Activated naive CD4-positive, alpha-beta T cell treated with anti-CD3 and anti-CD28 coated beads, Interleukin-2, amount 50 U/mL, for 16 hours (primary cell): ENCODE measurements at regions not wholly inside any gene's neighbourhood (a gene's known extent, or its start where the extent isn't known, plus 50 kb on each side); places are given as distances from the start of the nearest gene placed in this dataset.

Experiments
- DNase-seq: peaks from one replicate; pipeline ENCODE4 v3.0.0-alpha.2; 2020

GRCh38 chr6:155968921-155969320, 513.3 kb upstream of the NOX3 start:
- DNase-seq: no peak

DNA sequence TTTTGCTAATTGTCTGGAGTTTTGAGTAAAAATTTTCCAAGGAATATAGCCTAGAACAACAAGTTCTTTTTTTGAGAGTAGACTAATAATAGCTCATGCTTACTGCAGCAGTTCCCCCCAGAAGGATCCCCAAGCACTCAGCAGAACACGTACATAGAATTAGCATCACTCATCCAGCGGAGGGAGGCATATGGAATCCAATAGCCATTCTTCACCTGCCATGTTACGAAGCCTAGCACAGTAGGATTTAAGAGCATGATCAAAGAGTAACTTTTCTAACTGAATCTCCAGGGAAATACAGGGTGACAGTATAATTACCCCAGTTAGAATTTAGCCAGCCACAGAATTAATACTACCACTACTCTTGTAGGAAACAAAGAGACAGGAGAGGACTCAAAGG, 511.7 kb upstream of the NOX3 start:
- no peak for DNase-seq

DNA sequence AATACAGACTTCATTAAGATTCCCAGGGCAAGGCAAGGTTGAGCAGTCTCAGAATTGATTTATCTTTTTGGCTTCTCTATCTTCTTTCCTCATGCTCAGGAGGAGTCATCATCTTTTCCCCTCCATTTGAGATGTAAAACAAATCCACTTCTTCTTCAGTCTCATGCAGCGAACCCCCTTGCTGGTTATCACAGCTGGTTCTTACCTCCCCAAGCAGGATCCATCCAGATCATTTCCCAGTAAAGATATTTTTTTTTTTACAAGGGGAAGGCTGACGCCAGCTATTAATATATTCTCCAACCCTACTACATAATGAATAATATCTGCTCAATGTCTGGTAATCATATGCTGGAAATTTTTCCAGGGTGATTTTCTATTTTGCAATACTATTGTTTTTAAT, 508.9 kb upstream of the NOX3 start:
- no peak for DNase-seq

DNA sequence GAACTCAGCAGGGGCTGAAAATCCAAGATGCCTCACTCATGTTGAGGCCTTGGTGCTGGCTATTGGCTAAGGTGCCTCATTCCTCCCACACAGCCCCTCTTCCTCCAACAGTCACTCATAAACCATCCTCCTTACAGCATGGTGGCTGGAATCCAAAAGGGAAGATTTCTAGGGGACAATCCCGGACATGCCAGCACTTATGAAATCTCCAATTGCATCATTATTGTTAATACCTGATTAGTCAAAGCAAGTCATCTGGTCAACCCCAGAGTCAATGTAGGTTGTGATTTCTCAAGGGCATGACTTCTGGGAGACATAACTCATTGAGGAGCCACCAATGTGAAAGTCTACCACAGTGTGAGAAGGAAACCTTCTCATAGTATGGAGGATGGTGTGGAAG, 506.6 kb upstream of the NOX3 start:
- no peak for DNase-seq

GRCh38 chr6:155959898-155960495, 504.4 kb upstream of the NOX3 start:
- no peak for DNase-seq

DNA sequence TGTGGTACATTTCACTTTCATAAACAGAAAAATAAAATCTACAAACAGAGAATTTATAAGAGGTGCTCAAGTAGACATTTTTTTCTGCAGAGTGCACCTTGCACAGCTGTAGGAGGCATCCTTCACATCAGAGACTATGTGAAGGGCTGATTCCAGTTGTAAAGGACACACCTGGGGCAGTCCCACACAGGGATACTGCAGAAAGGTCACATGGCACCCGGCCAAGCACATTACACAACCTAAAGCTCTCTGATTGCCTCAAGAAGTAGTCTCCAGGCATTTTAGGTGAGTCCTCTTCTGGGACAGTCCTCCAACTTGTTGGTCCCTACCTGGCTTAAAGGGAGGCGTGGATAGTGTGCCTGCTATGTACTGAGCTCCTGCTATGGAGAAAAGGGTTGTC, 502.9 kb upstream of the NOX3 start:
- DNase-seq: no peak

GRCh38 chr6:155955038-155955437, 499.4 kb upstream of the NOX3 start:
- DNase-seq: no peak

DNA sequence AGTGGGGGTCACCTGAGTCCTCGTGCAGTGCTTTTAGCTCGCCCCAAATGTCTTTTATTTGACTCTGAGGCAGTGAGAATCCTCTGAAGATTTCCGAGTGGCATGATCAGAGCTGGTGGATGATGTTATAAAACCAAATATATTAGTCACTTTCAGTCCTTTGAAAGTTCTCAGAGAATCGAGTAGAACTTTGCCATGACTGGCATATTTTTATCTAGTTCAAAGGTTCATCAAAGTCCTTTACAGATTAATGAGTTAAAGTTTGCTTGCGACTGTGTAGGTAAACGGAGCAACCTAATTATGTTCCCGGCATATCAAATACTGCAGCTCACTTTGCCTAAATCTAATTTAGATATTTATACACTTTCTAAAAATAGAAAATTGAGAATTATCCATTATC, 498.5 kb upstream of the NOX3 start:
- DNase-seq: no peak

DNA sequence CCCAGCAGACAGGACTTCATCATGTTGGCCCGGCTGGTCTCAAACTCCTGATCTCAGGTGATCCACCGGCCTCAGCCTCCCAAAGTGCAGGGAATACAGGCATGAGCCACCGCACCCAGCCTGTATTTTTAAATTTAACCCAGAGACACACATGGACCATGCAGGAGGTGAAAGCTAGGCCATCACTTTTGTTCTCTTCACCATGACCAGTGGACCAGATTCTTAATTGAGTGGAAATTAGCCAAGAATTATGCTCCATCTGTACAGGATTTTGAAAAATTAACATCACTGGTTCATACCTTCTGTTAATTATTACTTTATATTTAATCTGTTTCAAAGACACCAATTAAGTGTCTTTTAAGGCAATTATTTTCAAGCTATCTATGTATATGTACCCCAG, 493.6 kb upstream of the NOX3 start:
- DNase-seq: no peak

GRCh38 chr6:155946860-155947259, 491.2 kb upstream of the NOX3 start:
- no peak for DNase-seq

DNA sequence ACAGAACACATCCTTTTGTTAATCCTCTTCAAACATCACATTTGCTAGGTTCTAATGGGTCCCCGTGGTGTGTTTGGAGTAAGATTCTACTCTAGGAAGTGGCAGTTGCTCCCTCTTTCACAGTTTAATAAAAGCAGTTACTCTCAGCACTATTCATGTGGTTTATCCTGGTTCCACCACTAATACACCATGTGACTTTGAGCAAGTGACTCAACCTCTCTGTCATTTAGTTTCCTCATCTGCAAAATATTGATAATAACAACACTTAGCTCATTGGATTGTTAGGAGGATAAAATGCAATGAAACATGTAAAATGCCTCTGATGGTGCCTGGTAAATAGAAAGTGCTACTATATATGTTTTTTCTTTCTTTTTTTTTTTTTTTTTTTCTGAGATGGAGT, 488.0 kb upstream of the NOX3 start:
- no peak for DNase-seq

DNA sequence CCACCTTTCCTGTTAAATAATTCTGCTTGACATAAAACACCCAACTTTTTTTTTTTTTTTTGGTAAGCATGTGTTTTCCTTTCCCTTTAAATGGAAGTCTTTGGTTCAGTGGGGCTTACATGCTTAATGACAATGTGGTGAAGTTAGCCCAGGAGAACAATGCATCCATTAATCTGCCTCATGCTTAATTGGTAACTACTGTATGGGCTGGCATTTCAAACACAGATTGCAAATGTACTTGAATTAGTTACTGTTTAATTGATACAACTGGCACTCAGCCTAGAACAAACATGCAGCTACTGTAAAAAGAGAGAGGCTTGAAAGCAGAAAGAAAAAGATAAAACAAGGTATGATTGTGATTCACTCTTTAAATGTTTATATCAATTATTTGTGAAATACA, 483.6 kb upstream of the NOX3 start:
- no peak for DNase-seq

DNA sequence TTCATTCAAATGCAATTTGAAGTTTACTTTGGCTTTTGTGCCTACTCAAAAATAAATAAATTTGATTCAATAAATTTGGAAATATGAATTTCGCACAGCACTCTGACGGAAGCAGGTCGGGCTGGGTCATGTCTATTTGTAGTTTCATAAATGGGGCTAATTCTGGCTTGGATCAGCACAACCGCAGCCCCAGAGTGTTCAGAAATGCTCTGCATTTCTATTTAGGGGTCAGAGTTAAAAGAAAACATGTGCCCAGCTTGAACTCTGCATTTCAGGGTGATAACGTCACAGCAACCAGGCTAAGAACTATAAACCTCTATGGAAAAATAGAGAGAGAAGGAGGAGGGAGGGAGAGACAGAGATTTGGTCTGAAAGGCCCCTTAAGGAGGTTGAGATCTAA, 480.9 kb upstream of the NOX3 start:
- no peak for DNase-seq

GRCh38 chr6:155936127-155936526, 480.5 kb upstream of the NOX3 start:
- DNase-seq: no peak

GRCh38 chr6:155916846-155917624, 461.4 kb upstream of the NOX3 start:
- DNase-seq: no peak

GRCh38 chr6:155915651-155916050, 460.0 kb upstream of the NOX3 start:
- DNase-seq: no peak

DNA sequence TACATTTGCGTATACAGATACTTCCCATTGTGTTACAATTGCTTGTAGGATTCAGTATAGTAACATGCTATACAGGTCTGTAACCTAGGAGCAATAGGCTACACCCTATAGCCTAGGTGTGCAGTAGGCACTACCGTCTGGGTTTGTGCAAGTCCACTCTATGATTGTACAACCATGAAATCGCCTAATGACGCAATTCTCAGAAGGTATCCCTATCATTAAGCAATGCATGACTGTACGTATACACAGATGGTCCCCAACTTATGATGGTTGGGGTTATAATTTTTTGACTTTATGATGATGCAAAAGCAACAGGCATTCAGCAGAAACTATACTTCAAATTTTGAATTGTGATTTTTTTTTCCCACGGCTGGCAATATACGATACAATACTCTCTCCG, 458.2 kb upstream of the NOX3 start:
- DNase-seq: no peak

GRCh38 chr6:155909710-155910109, 454.1 kb upstream of the NOX3 start:
- no peak for DNase-seq

DNA sequence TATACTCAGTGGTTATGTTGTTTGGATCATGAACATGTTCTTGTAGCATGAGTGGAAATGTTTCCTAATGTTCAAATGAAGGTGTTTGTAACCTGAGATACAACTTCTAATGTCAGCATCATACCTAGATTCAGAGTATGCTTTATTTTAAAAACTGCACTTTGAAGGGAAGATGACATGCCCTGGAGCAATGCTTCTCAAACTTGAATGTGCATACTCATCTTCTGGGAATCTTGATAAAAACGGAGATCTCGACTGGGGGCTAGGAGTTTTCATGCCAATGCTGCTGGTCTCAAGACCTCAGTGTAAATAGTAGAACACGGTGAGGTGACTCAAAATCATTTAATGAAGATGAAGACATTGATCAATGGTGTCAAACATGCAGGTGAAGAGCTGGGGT, 440.0 kb upstream of the NOX3 start:
- no peak for DNase-seq

DNA sequence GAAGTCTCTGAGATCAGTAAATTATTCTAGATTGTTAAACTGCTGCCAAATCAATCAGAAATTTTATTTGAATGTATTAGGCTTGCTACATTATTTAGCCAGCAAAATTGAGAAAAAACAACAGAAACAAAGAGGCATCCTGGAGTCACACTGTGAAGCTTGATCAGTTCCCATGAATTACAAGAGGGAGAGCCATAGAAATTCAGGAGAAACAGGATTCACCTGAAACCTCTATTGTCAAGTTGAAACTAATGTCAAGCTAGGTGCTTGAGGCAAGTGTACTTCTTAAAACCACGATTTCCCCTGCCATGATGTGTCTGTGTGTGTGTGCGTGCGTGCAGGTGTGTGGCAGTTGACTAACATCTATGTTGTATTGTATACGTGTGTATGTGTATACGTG, 439.1 kb upstream of the NOX3 start:
- DNase-seq: no peak

DNA sequence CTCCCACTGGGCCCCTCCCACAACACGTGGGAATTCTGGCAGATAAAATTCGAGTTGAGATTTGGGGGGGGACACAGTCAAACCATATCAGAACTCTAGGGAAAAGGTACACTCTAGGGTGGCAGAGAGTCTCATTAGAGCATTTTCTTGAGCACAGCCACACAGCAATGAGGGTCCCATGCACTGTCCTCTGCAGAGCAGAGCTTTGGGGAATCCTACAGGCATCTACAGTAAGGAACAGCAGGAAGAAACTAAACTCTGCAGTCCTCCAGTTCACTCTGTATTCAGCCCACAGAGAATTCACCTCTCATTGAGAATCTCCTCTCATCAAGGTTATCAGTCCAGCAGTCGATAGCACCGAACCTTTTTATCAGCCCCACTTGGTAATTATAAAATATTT, 438.6 kb upstream of the NOX3 start:
- DNase-seq: no peak

- DNase-seq: no peak
Measured at GRCh38 chr6:155890409-155890808, 434.8 kb upstream of the NOX3 start.

- no peak for DNase-seq
Measured at GRCh38 chr6:155889410-155889809, 433.8 kb upstream of the NOX3 start.

- no peak for DNase-seq
Measured at GRCh38 chr6:155887421-155887820, 431.8 kb upstream of the NOX3 start.

- DNase-seq: no peak
Measured at GRCh38 chr6:155883741-155884140, 428.1 kb upstream of the NOX3 start.
